Stimulated activated CD4-positive, alpha-beta T cell treated with anti-CD3 and anti-CD28 coated beads, TNF-alpha, amount 100 ng/mL, for 24 hours (primary cell): ENCODE measurements at regions not wholly inside any gene's neighbourhood (a gene's known extent, or its start where the extent isn't known, plus 50 kb on each side); places are given as distances from the start of the nearest gene placed in this dataset.
"Not testable (repeated sequence)": the region's sequence is repeated elsewhere in the genome, so short reads cannot be mapped to it uniquely, and the experiment has no call there.

ENCODE experiments used
- DNase-seq, 3 experiments: peaks; one replicate each; pipeline ENCODE4 v3.0.0-alpha.2; 2020; ENCODE audit warnings: low read depth in 3 of 3

- DNase-seq = no peak
These were observed 281.9 kb upstream of the HSFY2 start for GRCh38 chrY:19055232-19056137.

- DNase-seq = no peak
These were observed 280.3 kb upstream of the HSFY2 start for GRCh38 chrY:19053806-19054205.

- DNase-seq = no peak
These were observed 277.5 kb upstream of the HSFY2 start for GRCh38 chrY:19051021-19051420.

- DNase-seq = no peak
These were observed 269.5 kb upstream of the HSFY2 start for GRCh38 chrY:19042984-19043442.

GRCh38 chrY:19042306-19042958 lies 268.9 kb upstream of the HSFY2 start:
- no peak for DNase-seq

- no peak for DNase-seq
These were observed 253.1 kb upstream of the HSFY2 start for GRCh38 chrY:19026631-19027030.

GRCh38 chrY:19023934-19024333 lies 250.4 kb upstream of the HSFY2 start:
- no peak for DNase-seq

GRCh38 chrY:19020193-19020592 lies 246.7 kb upstream of the HSFY2 start:
- no peak for DNase-seq

- DNase-seq = no peak
These were observed 243.5 kb upstream of the HSFY2 start for GRCh38 chrY:19016990-19017389.

- no peak for DNase-seq
These were observed 242.3 kb upstream of the HSFY2 start for GRCh38 chrY:19015854-19016253.

- DNase-seq = no peak
These were observed 241.7 kb upstream of the HSFY2 start for GRCh38 chrY:19015213-19015612.

GRCh38 chrY:19012985-19013384 lies 239.4 kb upstream of the HSFY2 start:
- no peak for DNase-seq

GRCh38 chrY:19011605-19012090 lies 238.1 kb upstream of the HSFY2 start:
- DNase-seq = no peak

GRCh38 chrY:19006234-19006633 lies 232.7 kb upstream of the HSFY2 start:
- no peak for DNase-seq

- DNase-seq = no peak
These were observed 232.0 kb upstream of the HSFY2 start for GRCh38 chrY:19005579-19005978.

- no peak for DNase-seq
These were observed 224.2 kb upstream of the HSFY2 start for GRCh38 chrY:18997635-18998240.

- DNase-seq = no peak
These were observed 219.9 kb upstream of the HSFY2 start for GRCh38 chrY:18993480-18993879.

- not testable (repeated sequence) for DNase-seq
These were observed 219.1 kb upstream of the HSFY2 start for GRCh38 chrY:18992684-18993083.

- no peak for DNase-seq
These were observed 215.8 kb upstream of the HSFY2 start for GRCh38 chrY:18989356-18989755.

- DNase-seq = no peak
These were observed 192.5 kb upstream of the HSFY2 start for GRCh38 chrY:18966001-18966400.

GRCh38 chrY:18958846-18959245 lies 185.3 kb upstream of the HSFY2 start:
- no peak for DNase-seq

- no peak for DNase-seq
These were observed 178.3 kb upstream of the HSFY2 start for GRCh38 chrY:18951657-18952435.
